Esophagus squamous epithelium (tissue), 4 donors: ENCODE measurements at regions not wholly inside any gene's neighbourhood (a gene's known extent, or its start where the extent isn't known, plus 50 kb on each side); places are given as distances from the start of the nearest gene placed in this dataset.

Experiments
- CTCF ChIP-seq, 6 experiments: fragments of 450-650 bp in 4 of 6; fragments of 200-600 bp in 2 of 6; sonication (generic) in 2 of 6; IDR thresholded peaks; one replicate each; pipeline ENCODE4 v1.5.1; 2016 to 2019; ENCODE audit warnings: antibody characterized with exemption in 6 of 6, mild to moderate bottlenecking in 4 of 6, moderate library complexity in 4 of 6
- POLR2A ChIP-seq, 4 donors: fragments of 450-650 bp; IDR thresholded peaks; one replicate each; pipeline ENCODE4 v1.6.1; 2017; ENCODE audit warnings: antibody characterized with exemption in 4 of 4, mild to moderate bottlenecking in 4 of 4, moderate library complexity in 3 of 4

- no peak for TF ChIP-seq CTCF (IDR thresholded peaks at IDR 0.05)
- TF ChIP-seq POLR2A (IDR thresholded peaks at IDR 0.05), result no peak
Measured at GRCh38 chr6:119814609-119815400, 465.2 kb upstream of the MAN1A1 start.
